ENCODE measurements at regions not wholly inside any gene's neighbourhood (a gene's known extent, or its start where the extent isn't known, plus 50 kb on each side); places are given as distances from the start of the nearest gene placed in this dataset.

DNA sequence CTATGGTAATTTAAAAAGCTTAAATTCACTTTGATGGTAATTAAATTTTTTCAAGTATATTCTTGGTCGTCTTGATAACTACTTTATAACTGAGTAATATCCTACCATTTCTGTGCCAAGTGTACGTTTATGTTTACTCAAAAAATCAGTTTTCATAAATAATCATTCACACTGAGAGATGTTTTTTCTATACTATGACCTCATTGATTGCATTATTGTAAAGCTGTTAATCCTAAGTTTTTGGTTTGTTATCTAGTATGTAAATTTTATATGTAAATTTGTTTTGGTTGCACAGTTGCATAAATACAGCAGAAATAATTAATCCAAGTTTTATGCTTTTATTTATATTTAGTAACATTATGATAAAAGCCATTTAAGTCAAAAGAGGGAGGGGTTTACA, 196.4 kb upstream of the PRICKLE1 start:
- Histone ChIP-seq H3K36me3 (ENCODE audit: insufficient read depth, low read length) (no peaks in the 10 kb centered on the region), H3K4me2 (ENCODE audit: low read length) (no peak overlapping the region), H3K9me3 (ENCODE audit: insufficient read depth, low read depth, low read length) (no peaks in the 10 kb centered on the region), H3K27ac (ENCODE audit: low read depth, low read length) (no peak overlapping the region), H3K4me3 (ENCODE audit: insufficient read depth, low read depth, low read length) (no peak overlapping the region), H2AFZ (ENCODE audit: low read depth, low read length) (no peak overlapping the region), H4K20me1 (ENCODE audit: insufficient read depth, low read length) (no peaks in the 10 kb centered on the region), H3K4me1 (ENCODE audit: insufficient read depth, low read length) (peaks cover 20% of the 10 kb centered on the region), H3K9ac (ENCODE audit: low read length) (no peak overlapping the region), H3K27me3 (ENCODE audit: insufficient read depth, low read length) (no peaks in the 10 kb centered on the region), H3K79me2 (ENCODE audit: insufficient read depth, low read length) (no peaks in the 10 kb centered on the region)
- no peak for TF ChIP-seq EZH2 (IDR thresholded peaks at IDR 0.05; ENCODE audit: insufficient read depth, low read length)
- no peaks in the 10 kb centered on the region for H3K9me3 Mint-ChIP-seq (ENCODE audit: unreplicated experiment)
- H3K4me3 Mint-ChIP-seq (ENCODE audit: unreplicated experiment) = no peak overlapping the region
- H3K27ac Mint-ChIP-seq (ENCODE audit: unreplicated experiment) = no peak overlapping the region
- DNase-seq (ENCODE audit: low read depth) = no peak
- no peaks in the 10 kb centered on the region for H3K36me3 Mint-ChIP-seq (ENCODE audit: low read depth, unreplicated experiment)
- peaks cover 31% of the 10 kb centered on the region for H3K4me1 Mint-ChIP-seq (ENCODE audit: low read depth, unreplicated experiment)
- no peak for FAIRE-seq
- H3K27me3 Mint-ChIP-seq (ENCODE audit: low read depth, unreplicated experiment) = peaks cover 14% of the 10 kb centered on the region

- no peaks in the 10 kb centered on the region for H3K79me2 ChIP-seq (ENCODE audit: insufficient read depth, low read length)
- H3K4me3 ChIP-seq (ENCODE audit: insufficient read depth, low read depth, low read length) = no peak overlapping the region
- Mint-ChIP-seq H3K27me3 (ENCODE audit: low read depth, unreplicated experiment) (peaks cover 33% of the 10 kb centered on the region), H3K4me1 (ENCODE audit: low read depth, unreplicated experiment) (peaks cover 7% of the 10 kb centered on the region), H3K9me3 (ENCODE audit: unreplicated experiment) (no peaks in the 10 kb centered on the region), H3K4me3 (ENCODE audit: unreplicated experiment) (no peak overlapping the region), H3K36me3 (ENCODE audit: low read depth, unreplicated experiment) (no peaks in the 10 kb centered on the region), H3K27ac (ENCODE audit: unreplicated experiment) (no peak overlapping the region)
- H3K36me3 ChIP-seq (ENCODE audit: insufficient read depth, low read length) = no peaks in the 10 kb centered on the region
- no peak overlapping the region for H3K9ac ChIP-seq (ENCODE audit: low read length)
- H2AFZ ChIP-seq (ENCODE audit: low read depth, low read length) = no peak overlapping the region
- H3K4me2 ChIP-seq (ENCODE audit: low read length) = no peak overlapping the region
- no peak overlapping the region for H3K27ac ChIP-seq (ENCODE audit: low read depth, low read length)
- FAIRE-seq (no peak), DNase-seq (ENCODE audit: low read depth) (no peak)
- H3K9me3 ChIP-seq (ENCODE audit: insufficient read depth, low read depth, low read length) = no peaks in the 10 kb centered on the region
- no peaks in the 10 kb centered on the region for H3K27me3 ChIP-seq (ENCODE audit: insufficient read depth, low read length)
- H3K4me1 ChIP-seq (ENCODE audit: insufficient read depth, low read length) = no peaks in the 10 kb centered on the region
- TF ChIP-seq CTCF (IDR thresholded peaks at IDR 0.05; ENCODE audit: insufficient read depth, low read depth, low read length) (no peak), EZH2 (IDR thresholded peaks at IDR 0.05; ENCODE audit: insufficient read depth, low read length) (no peak)
- no peaks in the 10 kb centered on the region for H4K20me1 ChIP-seq (ENCODE audit: insufficient read depth, low read length)
Measured at GRCh38 chr12:42780671-42781070, 191.1 kb upstream of the PRICKLE1 start.

DNA sequence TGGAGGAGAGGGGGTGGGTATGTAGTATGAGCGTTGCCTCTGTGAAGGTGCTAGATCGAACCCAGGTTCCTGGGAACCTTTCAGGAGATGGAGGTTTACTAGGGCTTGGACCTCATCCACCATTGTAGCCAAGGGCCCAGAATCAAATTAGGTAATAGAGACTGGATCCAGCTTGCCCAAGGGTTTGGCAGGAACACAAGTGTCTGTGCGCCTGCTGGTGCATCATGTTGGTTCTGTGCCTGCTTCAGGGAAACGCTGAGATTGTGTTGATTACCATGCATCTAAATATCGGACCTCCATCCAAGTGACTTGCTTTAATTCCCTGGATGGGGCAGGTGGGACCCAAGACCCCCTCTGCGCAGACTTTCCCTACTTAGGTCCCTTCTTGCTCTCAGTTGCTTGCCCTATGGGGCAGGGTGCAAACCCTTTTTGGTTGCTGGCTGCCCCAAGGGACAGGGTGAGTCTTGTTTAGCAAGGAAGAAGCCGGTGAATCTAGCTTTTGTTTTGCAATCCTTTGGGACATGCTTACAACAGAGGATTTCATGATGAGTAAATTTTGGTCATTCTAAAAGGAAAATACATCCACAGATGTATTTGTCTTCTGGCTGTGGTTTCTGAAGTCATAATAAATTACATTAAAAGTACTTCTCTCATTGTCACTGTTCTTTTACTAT, 189.8 kb upstream of the PRICKLE1 start:
- no peak overlapping the region for H3K9ac ChIP-seq (ENCODE audit: low read length)
- no peak for FAIRE-seq
- H2AFZ ChIP-seq (ENCODE audit: low read depth, low read length) = no peak overlapping the region
- Mint-ChIP-seq H3K4me3 (ENCODE audit: unreplicated experiment) (no peak overlapping the region), H3K4me1 (ENCODE audit: low read depth, unreplicated experiment) (peaks cover 6% of the 10 kb centered on the region), H3K9me3 (ENCODE audit: unreplicated experiment) (no peaks in the 10 kb centered on the region), H3K36me3 (ENCODE audit: low read depth, unreplicated experiment) (no peaks in the 10 kb centered on the region), H3K27me3 (ENCODE audit: low read depth, unreplicated experiment) (peaks cover 27% of the 10 kb centered on the region), H3K27ac (ENCODE audit: unreplicated experiment) (no peak overlapping the region)
- H4K20me1 ChIP-seq (ENCODE audit: insufficient read depth, low read length) = no peaks in the 10 kb centered on the region
- H3K27ac ChIP-seq (ENCODE audit: low read depth, low read length) = no peak overlapping the region
- H3K9me3 ChIP-seq (ENCODE audit: insufficient read depth, low read depth, low read length) = no peaks in the 10 kb centered on the region
- no peaks in the 10 kb centered on the region for H3K27me3 ChIP-seq (ENCODE audit: insufficient read depth, low read length)
- H3K4me1 ChIP-seq (ENCODE audit: insufficient read depth, low read length) = no peaks in the 10 kb centered on the region
- no peak overlapping the region for H3K4me2 ChIP-seq (ENCODE audit: low read length)
- TF ChIP-seq CTCF (IDR thresholded peaks at IDR 0.05; ENCODE audit: insufficient read depth, low read depth, low read length) = no peak
- TF ChIP-seq EZH2 (IDR thresholded peaks at IDR 0.05; ENCODE audit: insufficient read depth, low read length) = no peak
- no peak overlapping the region for H3K4me3 ChIP-seq (ENCODE audit: insufficient read depth, low read depth, low read length)
- H3K36me3 ChIP-seq (ENCODE audit: insufficient read depth, low read length) = no peaks in the 10 kb centered on the region
- DNase-seq (ENCODE audit: low read depth) = peak; percentile 41
- no peaks in the 10 kb centered on the region for H3K79me2 ChIP-seq (ENCODE audit: insufficient read depth, low read length)
